Mammary epithelial cell (primary cell): ENCODE measurements at regions not wholly inside any gene's neighbourhood (a gene's known extent, or its start where the extent isn't known, plus 50 kb on each side); places are given as distances from the start of the nearest gene placed in this dataset.

Experiments used
- EZH2 ChIP-seq: IDR thresholded peaks from 2 replicates; pipeline ENCODE4 v1.6.1; 2012; ENCODE audit warnings: low read length, inconsistent platforms, borderline replicate concordance
- TF ChIP-seq, protein P1 (sequence below), 2 donors: IDR thresholded peaks in 1 of 2; conservative IDR thresholded peaks in 1 of 2; 2 replicates each; pipeline ENCODE4 v1.5.1; 2011 to 2012; ENCODE audit warnings: inconsistent platforms in 2 of 2, low read length in 2 of 2, mild to moderate bottlenecking in 2 of 2, control low read depth in 1 of 2, low read depth in 1 of 2; ENCODE audit not compliant: insufficient read depth in 1 of 2; ENCODE audit errors: extremely low read depth in 1 of 2

DNA sequence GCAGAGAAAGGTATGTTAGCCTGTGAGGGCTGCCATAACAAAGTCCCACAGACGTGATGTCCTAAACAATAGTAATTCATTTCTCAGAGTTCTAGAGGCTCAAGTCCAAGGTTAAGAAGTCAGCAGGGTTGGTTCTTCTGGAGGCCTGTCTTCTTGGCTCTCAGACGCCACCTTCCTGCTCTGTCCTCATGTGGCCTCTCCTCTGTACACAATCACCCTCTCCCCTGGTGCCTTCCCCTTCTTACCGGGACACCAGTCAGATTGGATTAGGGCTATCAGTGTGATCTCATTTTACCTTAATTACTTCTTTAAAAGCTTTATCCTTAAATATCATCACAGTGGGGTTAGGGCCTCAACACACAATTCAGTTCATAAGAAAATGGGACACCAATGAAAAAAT lies 860.5 kb downstream of the RNF144A start:
- TF ChIP-seq, protein P1, sequence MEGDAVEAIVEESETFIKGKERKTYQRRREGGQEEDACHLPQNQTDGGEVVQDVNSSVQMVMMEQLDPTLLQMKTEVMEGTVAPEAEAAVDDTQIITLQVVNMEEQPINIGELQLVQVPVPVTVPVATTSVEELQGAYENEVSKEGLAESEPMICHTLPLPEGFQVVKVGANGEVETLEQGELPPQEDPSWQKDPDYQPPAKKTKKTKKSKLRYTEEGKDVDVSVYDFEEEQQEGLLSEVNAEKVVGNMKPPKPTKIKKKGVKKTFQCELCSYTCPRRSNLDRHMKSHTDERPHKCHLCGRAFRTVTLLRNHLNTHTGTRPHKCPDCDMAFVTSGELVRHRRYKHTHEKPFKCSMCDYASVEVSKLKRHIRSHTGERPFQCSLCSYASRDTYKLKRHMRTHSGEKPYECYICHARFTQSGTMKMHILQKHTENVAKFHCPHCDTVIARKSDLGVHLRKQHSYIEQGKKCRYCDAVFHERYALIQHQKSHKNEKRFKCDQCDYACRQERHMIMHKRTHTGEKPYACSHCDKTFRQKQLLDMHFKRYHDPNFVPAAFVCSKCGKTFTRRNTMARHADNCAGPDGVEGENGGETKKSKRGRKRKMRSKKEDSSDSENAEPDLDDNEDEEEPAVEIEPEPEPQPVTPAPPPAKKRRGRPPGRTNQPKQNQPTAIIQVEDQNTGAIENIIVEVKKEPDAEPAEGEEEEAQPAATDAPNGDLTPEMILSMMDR (conservative IDR thresholded peaks at IDR 0.05 in 1 of 2, IDR thresholded peaks at IDR 0.05 in 1 of 2; ENCODE audit: extremely low read depth in 1 of 2, insufficient read depth in 1 of 2, low read depth in 1 of 2, low read length in 2 of 2): no peak
- no peak for TF ChIP-seq EZH2
